ENCODE measurements at regions not wholly inside any gene's neighbourhood (a gene's known extent, or its start where the extent isn't known, plus 50 kb on each side); places are given as distances from the start of the nearest gene placed in this dataset.

DNA sequence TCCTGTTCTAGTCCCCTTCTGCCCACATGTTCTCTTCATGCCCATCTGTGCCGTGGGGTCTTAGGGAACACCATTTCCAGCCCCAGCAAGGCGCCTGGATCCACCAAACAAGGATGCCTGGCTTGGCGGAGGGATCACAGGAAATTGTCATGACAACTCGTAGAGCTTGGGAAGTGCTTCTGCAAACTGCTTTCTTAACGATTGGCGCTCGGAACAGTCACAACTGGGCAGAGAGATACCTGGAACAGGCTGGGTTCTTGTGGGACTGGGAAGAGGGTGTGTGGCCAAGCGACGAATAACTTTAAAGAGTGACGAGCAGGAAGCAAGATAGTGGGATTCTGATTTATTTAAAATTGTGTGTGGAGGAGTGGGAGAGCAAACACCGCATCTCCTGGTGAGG is 329.8 kb downstream of the RPS6KC1 start:
- TF ChIP-seq EP300 (IDR thresholded peaks at IDR 0.05) (no peak), POLR2A (IDR thresholded peaks at IDR 0.05) (no peak), POLR2AphosphoS5 (IDR thresholded peaks at IDR 0.05) (no peak)
- TF ChIP-seq, protein P1, sequence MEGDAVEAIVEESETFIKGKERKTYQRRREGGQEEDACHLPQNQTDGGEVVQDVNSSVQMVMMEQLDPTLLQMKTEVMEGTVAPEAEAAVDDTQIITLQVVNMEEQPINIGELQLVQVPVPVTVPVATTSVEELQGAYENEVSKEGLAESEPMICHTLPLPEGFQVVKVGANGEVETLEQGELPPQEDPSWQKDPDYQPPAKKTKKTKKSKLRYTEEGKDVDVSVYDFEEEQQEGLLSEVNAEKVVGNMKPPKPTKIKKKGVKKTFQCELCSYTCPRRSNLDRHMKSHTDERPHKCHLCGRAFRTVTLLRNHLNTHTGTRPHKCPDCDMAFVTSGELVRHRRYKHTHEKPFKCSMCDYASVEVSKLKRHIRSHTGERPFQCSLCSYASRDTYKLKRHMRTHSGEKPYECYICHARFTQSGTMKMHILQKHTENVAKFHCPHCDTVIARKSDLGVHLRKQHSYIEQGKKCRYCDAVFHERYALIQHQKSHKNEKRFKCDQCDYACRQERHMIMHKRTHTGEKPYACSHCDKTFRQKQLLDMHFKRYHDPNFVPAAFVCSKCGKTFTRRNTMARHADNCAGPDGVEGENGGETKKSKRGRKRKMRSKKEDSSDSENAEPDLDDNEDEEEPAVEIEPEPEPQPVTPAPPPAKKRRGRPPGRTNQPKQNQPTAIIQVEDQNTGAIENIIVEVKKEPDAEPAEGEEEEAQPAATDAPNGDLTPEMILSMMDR (IDR thresholded peaks at IDR 0.05): no peak
